Endodermal cell (in vitro differentiated cells): ENCODE measurements at regions not wholly inside any gene's neighbourhood (a gene's known extent, or its start where the extent isn't known, plus 50 kb on each side); places are given as distances from the start of the nearest gene placed in this dataset.

Experiments used
- DNase-seq: peaks from one replicate; pipeline ENCODE4 v3.0.0-alpha.2; 2017
- H3K27ac ChIP-seq: 2 replicates; pipeline ENCODE4 v1.5.1; 2013; ENCODE audit warnings: mild to moderate bottlenecking, low read depth, low read length, moderate library complexity
- H3K27me3 ChIP-seq: 2 replicates; pipeline ENCODE4 v1.6.1; 2013; ENCODE audit warnings: mild to moderate bottlenecking, low read length, moderate library complexity; ENCODE audit not compliant: insufficient read depth, control insufficient read depth, poor library complexity, severe bottlenecking
- H3K36me3 ChIP-seq: 2 replicates; pipeline ENCODE4 v1.7.0; 2013; ENCODE audit warnings: mild to moderate bottlenecking, low read length, moderate library complexity; ENCODE audit not compliant: control insufficient read depth, insufficient read depth
- H3K4me1 ChIP-seq: one replicate; pipeline ENCODE4 v1.7.0; 2013; ENCODE audit warnings: low read length; ENCODE audit not compliant: control insufficient read depth, insufficient read depth
- H3K4me3 ChIP-seq: 2 replicates; pipeline ENCODE4 v1.5.1; 2013; ENCODE audit warnings: mild to moderate bottlenecking, low read length, moderate library complexity
- H3K9ac ChIP-seq: 2 replicates; pipeline ENCODE4 v1.6.1; 2013; ENCODE audit warnings: mild to moderate bottlenecking, low read length, moderate library complexity; ENCODE audit not compliant: poor library complexity, severe bottlenecking; ENCODE audit errors: extremely low read depth
- H3K9me3 ChIP-seq: 2 replicates; pipeline ENCODE4 v1.6.1; 2013; ENCODE audit warnings: mild to moderate bottlenecking, low read length, moderate library complexity; ENCODE audit not compliant: control insufficient read depth
- H3K27ac Mint-ChIP-seq: 2 replicates; pipeline ENCODE4 v1.8.0; 2020; ENCODE audit warnings: mixed read lengths
- H3K27me3 Mint-ChIP-seq: 2 replicates; pipeline ENCODE4 v1.8.0; 2021; ENCODE audit warnings: mild to moderate bottlenecking, mixed read lengths; ENCODE audit not compliant: insufficient read depth
- H3K36me3 Mint-ChIP-seq: 2 replicates; pipeline ENCODE4 v1.8.0; 2020; ENCODE audit warnings: low read depth, mixed read lengths
- H3K4me1 Mint-ChIP-seq: 2 replicates; pipeline ENCODE4 v1.8.0; 2020; ENCODE audit warnings: mixed read lengths
- H3K4me3 Mint-ChIP-seq: 2 replicates; pipeline ENCODE4 v1.8.0; 2020; ENCODE audit warnings: mild to moderate bottlenecking, moderate library complexity, mixed read lengths
- H3K9me3 Mint-ChIP-seq: 2 replicates; pipeline ENCODE4 v1.8.0; 2020; ENCODE audit warnings: mild to moderate bottlenecking, mixed read lengths
- CTCF ChIP-seq: fragments of 200-600 bp; sonication (generic); conservative IDR thresholded peaks from 2 replicates; pipeline ENCODE4 v1.5.0; 2021; ENCODE audit warnings: antibody characterized with exemption, mild to moderate bottlenecking
- WGBS, 2 experiments: methylation state at CpG; one replicate each; pipeline versions ENCODE4 v1.1.5 to v1.1.7; 2013; ENCODE audit warnings: missing lambda C conversion rate in 2 of 2, mixed read lengths in 1 of 2; ENCODE audit not compliant: insufficient coverage in 1 of 2, insufficient read length in 1 of 2; 5-methylcytosine and 5-hydroxymethylcytosine counted together

GRCh38 chr3:104920512-104920911, 446.2 kb upstream of the ALCAM start:
- peaks cover 3% of the 10 kb centered on the region for H3K4me1 Mint-ChIP-seq
- no peak overlapping the region for H3K27ac Mint-ChIP-seq
- H3K27me3 Mint-ChIP-seq = no peaks in the 10 kb centered on the region
- H3K36me3 ChIP-seq = no peaks in the 10 kb centered on the region
- no peak overlapping the region for H3K4me3 ChIP-seq
- no peaks in the 10 kb centered on the region for H3K36me3 Mint-ChIP-seq
- no peak for DNase-seq
- no peak overlapping the region for H3K4me3 Mint-ChIP-seq
- no peak overlapping the region for H3K9ac ChIP-seq
- no peaks in the 10 kb centered on the region for H3K27me3 ChIP-seq
- no peaks in the 10 kb centered on the region for H3K9me3 Mint-ChIP-seq
- WGBS, 2 experiments = 96 to 100% methylated on average over 1 to 2 of the region's 2 CpGs
- no peaks in the 10 kb centered on the region for H3K4me1 ChIP-seq
- no peak overlapping the region for H3K27ac ChIP-seq
- no peaks in the 10 kb centered on the region for H3K9me3 ChIP-seq
- no peak for TF ChIP-seq CTCF

DNA sequence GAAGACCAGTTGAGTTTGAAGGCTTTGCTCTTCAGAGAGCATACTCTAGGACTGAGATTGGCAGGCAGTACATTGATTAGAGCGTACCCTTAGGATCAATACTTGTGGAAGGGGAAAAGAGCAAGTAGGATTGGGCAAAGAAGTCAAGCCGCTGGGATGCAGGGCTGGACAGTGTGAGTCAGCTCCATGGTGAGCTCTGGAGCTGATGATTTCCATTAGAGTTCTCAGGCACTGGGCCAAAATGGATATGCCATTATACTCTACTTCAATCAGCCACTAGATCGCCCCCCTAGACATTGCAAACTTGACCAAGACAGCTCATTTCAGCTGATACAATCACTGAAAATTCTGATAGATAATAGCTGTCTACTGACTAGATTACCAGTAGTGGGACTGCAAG, 432.7 kb upstream of the ALCAM start:
- Histone ChIP-seq H3K36me3 (no peaks in the 10 kb centered on the region), H3K4me1 (no peaks in the 10 kb centered on the region), H3K27ac (no peak overlapping the region), H3K4me3 (no peak overlapping the region), H3K27me3 (no peaks in the 10 kb centered on the region), H3K9ac (no peak overlapping the region), H3K9me3 (no peaks in the 10 kb centered on the region)
- TF ChIP-seq CTCF = no peak
- no peak for DNase-seq
- 96 to 100% methylated on average over 1 to 3 of the region's 3 CpGs for WGBS, 2 experiments
- no peaks in the 10 kb centered on the region for H3K4me1 Mint-ChIP-seq
- no peaks in the 10 kb centered on the region for H3K36me3 Mint-ChIP-seq
- no peaks in the 10 kb centered on the region for H3K27me3 Mint-ChIP-seq
- H3K27ac Mint-ChIP-seq = no peak overlapping the region
- peaks cover 3% of the 10 kb centered on the region for H3K9me3 Mint-ChIP-seq
- no peak overlapping the region for H3K4me3 Mint-ChIP-seq

GRCh38 chr3:104935613-104936012, 431.1 kb upstream of the ALCAM start:
- Mint-ChIP-seq H3K4me1 (no peaks in the 10 kb centered on the region), H3K9me3 (no peaks in the 10 kb centered on the region), H3K27ac (no peak overlapping the region), H3K4me3 (no peak overlapping the region), H3K36me3 (no peaks in the 10 kb centered on the region), H3K27me3 (no peaks in the 10 kb centered on the region)
- no peak overlapping the region for H3K27ac ChIP-seq
- H3K4me3 ChIP-seq = no peak overlapping the region
- H3K27me3 ChIP-seq = no peaks in the 10 kb centered on the region
- H3K4me1 ChIP-seq = no peaks in the 10 kb centered on the region
- no peak overlapping the region for H3K9ac ChIP-seq
- H3K9me3 ChIP-seq = no peaks in the 10 kb centered on the region
- H3K36me3 ChIP-seq = no peaks in the 10 kb centered on the region
- TF ChIP-seq CTCF = no peak
- no peak for DNase-seq
